ENCODE measurements at regions not wholly inside any gene's neighbourhood (a gene's known extent, or its start where the extent isn't known, plus 50 kb on each side); places are given as distances from the start of the nearest gene placed in this dataset.
"Not testable (repeated sequence)": the region's sequence is repeated elsewhere in the genome, so short reads cannot be mapped to it uniquely, and the experiment has no call there.

GRCh38 chr4:162740228-162740627 is 426.5 kb downstream of the NAF1 start:
- not testable (repeated sequence) for TF ChIP-seq CTCF, EZH2 (IDR thresholded peaks at IDR 0.05)
